ENCODE measurements at regions not wholly inside any gene's neighbourhood (a gene's known extent, or its start where the extent isn't known, plus 50 kb on each side); places are given as distances from the start of the nearest gene placed in this dataset.
"Not testable (repeated sequence)": the region's sequence is repeated elsewhere in the genome, so short reads cannot be mapped to it uniquely, and the experiment has no call there.

- DNase-seq (ENCODE audit: missing footprints); intact Hi-C loops (cut with DNase I): not testable (repeated sequence)
These were observed 63.3 kb upstream of the CEP78 start for GRCh38 chr9:78172610-78173009.

GRCh38 chr9:78171651-78172050 lies 64.2 kb upstream of the CEP78 start:
- DNase-seq (ENCODE audit: missing footprints) = no peak
- ATAC-seq = no peak
- intact Hi-C loops (cut with DNase I) = no loop called here

More at GRCh38 chr9:78172610-78173009, 63.3 kb upstream of the CEP78 start:
- not testable (repeated sequence) for ATAC-seq

GRCh38 chr9:78169125-78169524 lies 66.8 kb upstream of the CEP78 start:
- ATAC-seq (no peak), DNase-seq (ENCODE audit: missing footprints) (no peak)
- intact Hi-C loops (cut with DNase I) = no loop called here

- ATAC-seq (no peak), DNase-seq (ENCODE audit: missing footprints) (no peak)
- intact Hi-C loops (cut with DNase I) = no loop called here
These were observed 68.5 kb upstream of the CEP78 start for GRCh38 chr9:78167356-78167755.

GRCh38 chr9:78163834-78164233 lies 72.0 kb upstream of the CEP78 start:
- ATAC-seq (no peak), DNase-seq (ENCODE audit: missing footprints) (no peak)
- intact Hi-C loops (cut with DNase I) = no loop called here

GRCh38 chr9:78158286-78158685 lies 77.6 kb upstream of the CEP78 start:
- no peak for DNase-seq (ENCODE audit: missing footprints)
- intact Hi-C loops (cut with DNase I) = no loop called here
- ATAC-seq = no peak

GRCh38 chr9:78150983-78151356 lies 84.9 kb upstream of the CEP78 start:
- intact Hi-C loops (cut with DNase I) = no loop called here
- no peak for ATAC-seq
- no peak for DNase-seq (ENCODE audit: missing footprints)

- ATAC-seq (no peak), DNase-seq (ENCODE audit: missing footprints) (no peak)
- intact Hi-C loops (cut with DNase I) = no loop called here
These were observed 85.4 kb upstream of the CEP78 start for GRCh38 chr9:78150312-78150982.

GRCh38 chr9:78149702-78150291 lies 86.1 kb upstream of the CEP78 start:
- no peak for ATAC-seq
- DNase-seq (ENCODE audit: missing footprints) = no peak
- intact Hi-C loops (cut with DNase I) = no loop called here

GRCh38 chr9:78146241-78146640 lies 89.6 kb upstream of the CEP78 start:
- ATAC-seq (no peak), DNase-seq (ENCODE audit: missing footprints) (no peak)
- intact Hi-C loops (cut with DNase I) = no loop called here

- ATAC-seq (no peak), DNase-seq (ENCODE audit: missing footprints) (no peak)
- intact Hi-C loops (cut with DNase I) = no loop called here
These were observed 91.1 kb upstream of the CEP78 start for GRCh38 chr9:78144663-78145377.

- ATAC-seq (no peak), DNase-seq (ENCODE audit: missing footprints) (no peak)
- intact Hi-C loops (cut with DNase I) = no loop called here
These were observed 91.9 kb upstream of the CEP78 start for GRCh38 chr9:78144008-78144381.

GRCh38 chr9:78143281-78144007 lies 92.4 kb upstream of the CEP78 start:
- no peak for DNase-seq (ENCODE audit: missing footprints)
- intact Hi-C loops (cut with DNase I) = no loop called here
- no peak for ATAC-seq

- DNase-seq (ENCODE audit: missing footprints); ATAC-seq; intact Hi-C loops (cut with DNase I): not testable (repeated sequence)
These were observed 93.6 kb upstream of the CEP78 start for GRCh38 chr9:78142264-78142663.

GRCh38 chr9:78133751-78134150 lies 102.1 kb upstream of the CEP78 start:
- intact Hi-C loops (cut with DNase I) = no loop called here
- ATAC-seq (no peak), DNase-seq (ENCODE audit: missing footprints) (no peak)

- ATAC-seq (no peak), DNase-seq (ENCODE audit: missing footprints) (no peak)
- intact Hi-C loops (cut with DNase I) = no loop called here
These were observed 101.1 kb upstream of the GNAQ start for GRCh38 chr9:78132701-78133058.

GRCh38 chr9:78131969-78132700 lies 100.5 kb upstream of the GNAQ start:
- ATAC-seq = no peak
- intact Hi-C loops (cut with DNase I) = no loop called here
- DNase-seq (ENCODE audit: missing footprints) = no peak

- DNase-seq (ENCODE audit: missing footprints) = no peak
- no peak for ATAC-seq
- intact Hi-C loops (cut with DNase I) = no loop called here
These were observed 99.2 kb upstream of the GNAQ start for GRCh38 chr9:78130853-78131252.

- no peak for ATAC-seq
- no peak for DNase-seq (ENCODE audit: missing footprints)
- intact Hi-C loops (cut with DNase I) = no loop called here
These were observed 98.4 kb upstream of the GNAQ start for GRCh38 chr9:78130004-78130403.
